Erythroblast (primary cell): ENCODE measurements at regions not wholly inside any gene's neighbourhood (a gene's known extent, or its start where the extent isn't known, plus 50 kb on each side); places are given as distances from the start of the nearest gene placed in this dataset.

Experiments
- GATA1 ChIP-seq: IDR thresholded peaks from 2 replicates; pipeline ENCODE4 v1.6.1; 2011; ENCODE audit warnings: low read depth, mild to moderate bottlenecking, control low read depth, low read length, moderate library complexity
- POLR2A ChIP-seq: IDR thresholded peaks from 2 replicates; pipeline ENCODE4 v1.6.1; 2011; ENCODE audit warnings: mild to moderate bottlenecking, low read length

DNA sequence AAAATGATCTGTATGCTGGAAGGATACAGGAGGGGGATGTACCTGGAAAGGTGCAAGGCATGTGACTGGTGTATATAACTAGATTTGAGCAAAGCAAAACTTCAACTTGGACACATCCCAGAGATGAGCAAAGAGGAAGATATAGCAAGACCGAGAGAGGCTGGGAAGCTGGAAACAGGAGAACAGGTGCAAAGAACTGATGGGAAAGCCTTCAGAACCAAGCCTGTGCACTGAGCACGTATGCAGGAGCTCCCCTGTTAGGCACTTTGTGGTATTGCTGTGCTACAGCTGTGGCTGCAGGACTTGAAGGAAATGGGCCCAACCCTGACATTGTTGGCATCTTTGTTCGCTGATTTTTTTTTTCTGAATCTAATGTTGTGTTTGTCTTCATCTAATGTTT is 120.7 kb upstream of the PWP1 start:
- no peak for TF ChIP-seq POLR2A
- no peak for TF ChIP-seq GATA1
